ENCODE measurements at regions not wholly inside any gene's neighbourhood (a gene's known extent, or its start where the extent isn't known, plus 50 kb on each side); places are given as distances from the start of the nearest gene placed in this dataset.
"Not testable (repeated sequence)": the region's sequence is repeated elsewhere in the genome, so short reads cannot be mapped to it uniquely, and the experiment has no call there.

DNA sequence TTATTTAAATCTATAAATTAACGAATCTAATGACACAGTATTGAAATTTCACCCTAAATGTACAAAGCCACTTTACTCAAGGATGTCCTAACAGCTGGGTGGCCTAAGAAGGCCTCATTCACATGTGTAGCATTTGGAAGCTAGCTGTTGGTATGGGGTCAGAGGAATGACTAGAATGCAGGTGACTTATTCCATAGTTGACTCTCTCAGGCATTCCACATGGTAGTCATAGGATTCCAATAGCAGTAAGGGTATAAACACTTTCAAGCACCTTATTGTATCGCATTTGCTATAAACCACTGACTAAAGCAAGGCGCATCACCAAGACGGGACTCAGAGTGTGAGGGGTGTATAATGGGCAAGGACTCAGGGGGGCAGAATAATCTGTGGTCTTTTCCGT is 294.8 kb upstream of the EPHA3 start:
- no peak for DNase-seq

DNA sequence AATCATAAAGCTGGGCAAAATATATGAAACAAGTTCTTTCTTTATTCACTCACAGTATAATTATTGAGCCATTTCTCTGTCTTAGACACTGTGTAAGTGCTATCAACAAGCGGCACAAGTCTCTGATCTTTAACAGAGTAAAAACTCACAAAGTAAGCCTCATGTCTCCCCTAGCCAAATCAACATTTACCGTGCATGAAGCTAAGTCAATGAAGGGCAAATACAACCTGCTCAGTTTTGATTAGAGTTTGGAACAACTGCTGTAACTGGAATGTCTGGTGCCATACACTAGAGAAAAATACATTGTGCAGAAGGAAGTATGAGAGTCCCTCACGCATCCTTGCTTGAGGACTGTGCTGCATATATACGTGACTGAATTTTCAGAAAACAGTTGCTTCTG is 291.0 kb upstream of the EPHA3 start:
- no peak for DNase-seq

DNA sequence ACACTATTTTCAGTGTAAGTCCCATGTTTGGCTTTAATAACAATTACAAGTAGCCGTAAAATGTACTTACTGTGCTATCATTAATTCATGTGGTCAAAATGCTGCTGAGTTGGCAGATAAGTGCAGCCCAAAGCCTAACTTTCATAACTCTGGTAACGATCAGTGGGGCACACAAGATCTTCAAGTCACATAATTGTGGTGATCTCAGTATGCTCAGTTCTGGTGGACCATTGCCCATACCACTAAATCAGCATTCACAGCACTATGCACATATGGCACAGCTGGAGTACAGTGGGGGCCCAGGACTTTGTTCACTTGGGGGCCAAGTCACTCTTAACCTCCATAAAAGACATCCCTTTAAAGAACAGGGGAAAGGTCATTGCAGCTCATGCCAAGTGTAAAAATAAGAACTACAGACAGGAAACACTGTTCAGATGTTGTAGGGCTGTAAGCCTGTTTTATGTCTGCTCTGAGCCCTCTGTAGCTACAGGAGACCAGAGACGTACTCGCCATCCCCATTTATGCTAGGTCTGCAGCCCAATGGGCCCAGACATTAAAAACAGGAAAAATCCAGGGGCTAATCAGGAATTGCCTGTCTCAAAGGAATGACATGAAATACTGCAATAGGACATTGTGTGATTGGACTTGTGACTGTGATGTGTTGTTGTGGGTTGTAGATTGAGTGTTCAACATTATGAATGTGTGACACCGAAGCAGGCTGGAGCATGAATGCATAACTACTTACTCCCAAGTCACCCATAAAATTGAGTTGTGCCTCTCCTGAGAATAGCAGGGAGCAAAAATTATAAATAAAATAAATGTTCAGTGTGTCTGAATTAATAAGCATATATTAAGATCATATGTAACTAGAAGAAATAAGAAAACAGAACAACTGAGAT is 282.5 kb upstream of the EPHA3 start:
- no peak for DNase-seq

DNA sequence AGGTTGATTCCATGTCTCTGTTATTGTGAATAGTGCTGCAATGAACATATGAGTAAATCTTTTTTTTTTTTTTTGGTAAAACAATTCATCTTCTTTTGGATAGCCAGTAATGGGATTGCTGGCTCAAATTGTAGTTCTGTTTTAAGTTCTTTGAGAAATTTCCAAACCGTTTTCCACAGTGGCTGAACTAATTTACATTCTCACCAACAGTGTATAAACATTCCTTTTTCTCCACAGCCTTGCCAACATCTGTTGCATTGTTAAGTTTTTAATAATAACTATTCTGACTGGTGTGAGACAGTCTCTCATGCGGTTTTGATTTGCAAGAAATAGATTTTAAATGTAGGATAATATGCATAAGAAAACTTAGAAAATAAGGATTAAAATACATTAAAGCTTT is 279.0 kb upstream of the EPHA3 start:
- DNase-seq: no peak

DNA sequence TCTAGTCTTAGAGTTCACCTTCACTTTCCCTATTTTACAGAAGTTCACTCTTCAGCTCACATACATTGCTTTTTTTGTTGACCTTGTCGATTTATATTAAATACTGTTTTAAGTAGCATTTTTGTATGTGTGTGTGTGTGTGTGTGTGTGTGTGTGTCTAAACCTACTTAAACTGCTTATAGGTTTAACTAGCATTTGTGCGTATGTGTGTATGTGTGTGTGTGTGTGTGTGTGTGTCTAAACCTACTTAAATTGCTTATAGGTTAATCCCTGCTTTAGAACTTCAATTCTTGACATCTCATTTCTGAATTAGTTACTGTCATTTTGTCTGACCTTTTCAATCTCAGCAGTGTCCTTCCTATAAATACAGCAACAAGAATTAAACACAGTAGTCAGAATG is 254.8 kb upstream of the EPHA3 start:
- DNase-seq: no peak

DNA sequence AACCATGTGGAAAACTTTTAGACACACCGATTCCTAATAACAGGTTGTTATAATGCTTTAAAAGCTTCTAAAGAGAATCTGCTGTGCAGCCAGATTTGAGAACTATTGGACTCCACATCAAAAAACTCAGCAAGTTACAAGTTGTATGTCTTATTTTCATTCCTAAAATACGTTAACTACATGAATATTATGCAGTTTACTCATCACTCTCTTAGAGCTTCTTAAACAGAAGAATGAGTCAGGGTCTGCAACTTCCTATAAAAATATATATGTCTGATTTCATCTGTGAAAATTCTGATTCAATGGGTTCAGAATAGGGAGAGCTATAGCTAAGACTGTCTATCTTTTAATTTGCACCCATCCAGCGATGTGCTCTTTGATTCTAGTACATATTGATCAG is 244.2 kb upstream of the EPHA3 start:
- DNase-seq: no peak

DNA sequence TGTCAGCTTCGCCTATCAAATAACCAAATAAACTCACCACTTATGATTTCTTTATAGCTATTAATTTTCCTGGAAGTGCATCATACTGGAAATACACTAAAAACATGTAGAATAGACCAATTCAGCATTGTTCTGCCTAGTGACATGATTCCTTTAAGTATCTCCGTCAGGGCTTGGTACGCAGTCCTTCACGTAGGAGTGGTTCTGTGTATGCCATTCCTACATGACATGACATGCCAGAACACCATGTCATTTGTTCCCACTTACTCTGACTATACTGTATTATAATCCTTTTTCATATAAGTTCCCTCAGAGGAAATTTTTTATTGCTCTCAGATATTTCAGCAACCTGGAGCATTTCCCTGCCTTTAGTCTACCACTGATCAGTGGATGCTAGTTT is 230.7 kb upstream of the EPHA3 start:
- DNase-seq: no peak

DNA sequence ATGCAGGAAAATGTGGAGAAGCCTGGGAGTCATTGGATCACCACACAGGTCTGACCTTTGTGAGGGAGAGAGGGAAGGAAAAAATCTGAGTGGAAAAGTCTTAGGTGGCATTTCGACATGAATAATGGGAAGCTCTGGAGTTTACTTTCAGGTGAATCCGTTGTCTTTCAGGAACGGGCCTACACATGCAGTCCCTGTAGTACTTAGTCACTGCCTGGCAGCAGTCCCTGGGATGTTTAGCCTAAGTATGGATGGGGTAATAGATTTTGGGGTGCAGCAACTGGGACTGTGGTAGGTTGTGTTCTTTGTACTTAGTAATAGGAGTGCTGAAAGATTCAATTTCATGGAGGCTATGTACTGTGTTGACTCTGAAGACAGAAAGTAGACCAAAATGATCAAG is 227.5 kb upstream of the EPHA3 start:
- DNase-seq: no peak

DNA sequence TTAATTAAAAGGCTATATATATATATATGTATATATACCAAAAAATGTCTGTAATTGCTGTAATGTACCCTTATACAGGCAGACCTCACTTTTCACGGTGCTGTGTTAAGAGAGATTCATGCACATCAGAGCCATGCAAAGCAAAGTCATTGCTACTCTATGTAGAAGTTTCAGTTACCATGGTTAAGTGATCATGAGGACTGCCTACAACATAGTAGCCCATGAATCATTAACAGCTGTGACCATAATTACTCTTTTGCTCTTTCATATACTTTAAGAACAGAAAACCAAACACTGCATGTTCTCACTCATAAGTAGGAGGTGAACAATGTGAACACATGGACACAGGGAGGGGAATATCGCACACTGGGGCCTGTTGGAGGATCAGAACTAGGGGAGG is 225.3 kb upstream of the EPHA3 start:
- DNase-seq: no peak

DNA sequence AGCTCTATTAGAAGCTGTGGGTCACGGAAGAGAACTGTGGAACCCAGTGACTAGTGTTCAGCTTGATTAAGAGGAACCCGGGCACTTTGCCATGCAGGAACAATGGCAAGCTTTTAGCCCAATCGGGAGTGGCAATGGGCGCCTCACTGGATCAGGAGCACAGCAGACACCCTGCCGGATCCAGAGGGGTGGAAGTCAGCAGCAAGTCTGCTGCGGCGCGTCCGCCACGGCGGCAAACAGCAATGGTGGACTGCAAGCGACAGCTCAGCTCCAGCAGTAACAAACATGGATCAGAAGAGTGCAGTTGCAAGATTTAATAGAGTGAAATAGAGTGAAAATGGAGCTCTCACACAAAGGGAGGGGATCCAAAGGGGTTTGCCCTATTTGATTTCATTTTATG is 220.8 kb upstream of the EPHA3 start:
- DNase-seq: not testable (repeated sequence)

DNA sequence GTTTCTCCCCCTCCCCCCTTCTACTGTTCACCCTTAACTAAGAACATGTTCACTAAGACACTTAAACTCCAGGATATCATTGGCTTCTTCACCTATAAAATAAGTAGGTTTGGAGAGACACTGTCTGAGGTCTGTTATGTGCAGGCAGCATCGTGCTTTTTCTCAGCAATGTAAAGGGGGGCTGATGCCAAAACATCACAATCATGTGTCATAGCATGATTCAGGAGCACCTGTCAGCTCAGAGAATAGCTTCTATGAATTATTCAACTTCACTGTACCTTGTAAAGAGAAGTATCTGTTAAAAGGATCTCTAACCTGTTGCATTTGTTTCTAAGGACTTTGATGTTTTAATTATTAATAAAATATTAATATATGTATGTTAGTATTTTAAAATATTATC is 211.4 kb upstream of the EPHA3 start:
- DNase-seq: no peak

DNA sequence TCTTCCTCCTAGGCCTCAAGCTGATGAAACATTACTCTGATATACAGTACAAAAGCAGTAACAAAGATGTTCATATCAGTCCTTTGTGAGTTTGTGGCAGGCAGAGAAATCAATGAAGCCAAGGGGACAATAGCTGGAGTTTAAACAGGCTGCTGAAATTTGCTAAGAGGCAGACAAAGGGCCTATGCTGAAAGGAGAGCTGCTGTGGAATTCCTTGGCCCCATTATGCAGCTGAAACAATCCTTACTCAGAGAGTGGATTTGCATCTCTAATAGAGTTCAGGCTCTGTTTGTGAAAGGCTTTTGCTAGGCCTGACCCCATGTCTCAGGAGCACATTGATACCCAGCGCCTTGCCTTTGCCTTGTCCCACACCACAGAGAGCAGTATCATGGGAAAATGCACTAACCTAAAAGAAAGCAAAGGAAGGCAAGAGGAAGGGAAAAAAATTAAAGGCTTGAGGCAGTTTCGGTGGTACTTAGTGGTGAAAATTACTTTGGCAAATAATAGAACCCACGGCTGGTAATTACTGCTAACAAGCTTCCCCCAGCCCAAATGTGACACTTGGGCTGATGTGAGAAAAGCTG is 195.0 kb upstream of the EPHA3 start:
- DNase-seq: no peak

DNA sequence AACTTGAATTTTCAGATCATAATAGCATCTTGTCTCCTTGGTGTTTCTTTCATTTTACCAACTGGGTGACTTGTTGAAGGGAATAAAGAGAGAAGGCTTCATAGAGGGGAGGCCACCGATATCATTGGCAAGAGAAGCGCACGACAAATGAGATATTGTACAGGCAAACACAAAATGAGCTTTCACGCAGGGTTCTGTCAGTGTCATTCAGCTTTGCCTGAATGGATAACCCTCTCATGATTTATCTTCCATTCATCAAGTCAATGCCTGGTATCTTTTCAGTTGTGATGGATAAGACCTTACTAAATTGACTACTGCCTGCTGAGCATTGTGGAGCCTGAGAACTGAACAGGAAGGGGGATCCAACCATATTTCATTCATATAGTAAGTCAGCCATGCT is 188.6 kb upstream of the EPHA3 start:
- DNase-seq: no peak

DNA sequence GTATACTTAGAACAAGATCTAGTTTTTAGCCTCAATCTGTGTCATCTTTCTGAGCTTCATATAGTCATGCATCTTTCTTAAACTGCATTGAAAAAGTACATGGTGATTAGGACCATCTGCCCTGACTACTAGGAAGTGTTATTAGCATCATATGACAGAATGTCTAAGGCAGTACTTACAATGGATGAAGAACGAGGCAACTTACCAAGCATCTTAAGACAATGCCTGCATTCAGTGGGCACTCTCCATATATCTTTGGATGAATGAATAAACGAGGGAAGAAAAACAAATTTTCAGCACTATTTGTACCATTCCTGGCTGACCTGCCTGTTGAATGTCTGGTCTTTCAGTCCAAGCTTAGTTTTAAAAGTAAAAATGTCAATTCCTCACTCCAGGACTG is 185.4 kb upstream of the EPHA3 start:
- DNase-seq: no peak

DNA sequence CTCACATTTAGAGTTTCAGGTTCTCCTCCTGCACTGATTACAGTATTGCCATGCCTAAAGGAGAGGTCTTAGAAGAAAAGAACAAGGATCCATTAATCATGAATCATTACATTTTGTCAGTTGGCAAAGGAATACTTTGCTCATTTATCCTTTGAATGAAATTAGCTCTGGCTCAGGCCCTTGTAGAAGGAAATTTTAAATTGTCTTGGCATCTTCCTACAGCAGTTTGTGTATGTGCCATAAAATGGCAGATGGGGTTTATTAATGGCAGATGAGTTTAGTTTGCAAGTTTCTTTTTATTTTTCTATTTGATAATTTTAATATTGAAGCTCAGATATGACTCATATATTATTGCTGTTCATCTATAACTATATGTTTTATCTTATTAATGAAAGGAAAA is 181.2 kb upstream of the EPHA3 start:
- no peak for DNase-seq

DNA sequence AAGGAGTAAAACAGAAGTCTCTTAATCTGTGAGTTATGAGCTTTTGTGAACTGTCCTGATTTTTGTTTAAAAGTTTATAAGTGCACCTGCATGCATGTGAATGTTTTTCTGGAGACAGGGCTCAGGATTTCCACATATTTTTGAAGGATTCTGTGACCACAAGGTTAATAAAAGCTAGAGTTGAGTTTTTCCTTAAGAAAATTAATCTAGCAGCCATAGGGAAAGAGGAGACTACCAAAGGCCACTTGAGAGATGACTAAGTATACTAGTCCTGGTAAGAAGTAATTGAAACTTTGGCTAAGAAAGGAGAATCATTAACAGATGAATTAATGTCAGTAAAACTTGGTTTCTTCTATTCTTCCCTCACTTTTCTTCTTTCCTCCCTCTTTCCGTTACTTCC is 176.8 kb upstream of the EPHA3 start:
- no peak for DNase-seq

DNA sequence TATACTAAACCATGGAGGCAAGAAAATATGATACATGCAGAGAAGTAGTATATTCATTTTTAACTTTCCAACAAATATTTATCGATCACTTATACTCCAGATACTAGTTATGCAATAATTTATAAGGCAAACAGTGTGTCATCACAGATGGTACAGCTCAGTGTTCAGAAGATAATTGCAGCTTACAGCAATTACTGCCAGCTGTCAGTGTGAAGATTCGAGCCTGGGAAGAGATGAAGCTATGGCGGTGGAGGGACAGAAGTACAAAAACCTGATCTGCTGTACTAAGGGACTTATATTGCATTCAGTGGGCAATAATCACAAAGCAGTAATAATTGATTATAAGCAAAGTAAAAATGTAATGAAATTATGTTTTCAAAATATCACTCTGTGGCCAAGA is 170.6 kb upstream of the EPHA3 start:
- no peak for DNase-seq

DNA sequence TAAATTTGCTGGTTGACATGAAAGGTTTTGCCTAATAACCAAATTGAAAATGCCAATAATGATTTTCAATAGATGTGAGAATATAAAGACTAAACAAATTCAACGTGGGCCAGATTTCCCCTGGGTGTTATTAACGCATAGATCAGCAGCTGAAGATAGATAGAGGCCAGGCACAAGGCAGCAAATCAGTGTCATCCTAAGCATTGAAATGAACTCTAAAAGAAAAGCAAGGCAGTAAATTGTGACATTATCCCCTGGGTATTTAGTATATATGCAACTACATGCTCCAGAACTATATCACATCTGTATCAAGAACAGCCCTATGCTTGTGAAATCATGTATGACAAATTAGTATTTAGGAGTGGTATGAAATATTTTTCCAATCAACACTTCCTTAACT is 167.1 kb upstream of the EPHA3 start:
- DNase-seq: no peak

DNA sequence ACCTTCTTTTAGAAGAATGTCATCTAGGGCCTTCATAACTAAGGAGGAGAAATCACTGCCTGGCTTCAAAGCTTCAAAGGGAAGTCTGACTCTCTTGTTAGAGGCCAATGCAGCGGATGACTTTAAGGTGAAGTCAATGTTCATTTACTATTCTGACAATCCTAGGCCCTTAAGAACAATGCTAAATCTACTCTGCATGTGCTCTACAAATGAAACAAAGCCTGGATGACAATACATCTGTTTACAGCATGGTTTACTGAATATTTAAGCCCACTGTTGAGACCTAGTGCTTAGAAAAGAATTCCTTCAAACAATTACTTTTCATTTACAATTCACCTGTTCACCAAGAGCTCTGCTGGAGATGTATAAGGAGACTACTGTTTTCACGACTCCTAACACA is 160.4 kb upstream of the EPHA3 start:
- DNase-seq: no peak

DNA sequence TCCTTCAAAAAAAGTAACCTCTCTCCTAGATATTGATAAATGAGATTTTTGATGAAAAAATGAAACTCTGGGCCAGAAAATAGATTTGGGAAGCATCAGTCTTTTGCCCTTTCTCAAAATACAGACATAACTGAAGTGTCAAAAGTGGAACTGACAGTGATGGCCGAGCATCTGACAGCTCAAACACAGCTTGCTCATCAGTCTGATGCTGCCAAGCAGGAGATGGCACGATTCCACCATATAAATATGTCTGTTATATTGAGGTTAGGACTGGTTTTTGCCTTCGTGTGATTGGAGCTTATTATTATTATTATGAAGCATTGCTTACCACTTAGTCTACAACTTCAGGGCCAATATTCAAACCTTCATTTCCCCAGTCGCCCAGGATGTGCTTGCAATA is 152.6 kb upstream of the EPHA3 start:
- DNase-seq: no peak

DNA sequence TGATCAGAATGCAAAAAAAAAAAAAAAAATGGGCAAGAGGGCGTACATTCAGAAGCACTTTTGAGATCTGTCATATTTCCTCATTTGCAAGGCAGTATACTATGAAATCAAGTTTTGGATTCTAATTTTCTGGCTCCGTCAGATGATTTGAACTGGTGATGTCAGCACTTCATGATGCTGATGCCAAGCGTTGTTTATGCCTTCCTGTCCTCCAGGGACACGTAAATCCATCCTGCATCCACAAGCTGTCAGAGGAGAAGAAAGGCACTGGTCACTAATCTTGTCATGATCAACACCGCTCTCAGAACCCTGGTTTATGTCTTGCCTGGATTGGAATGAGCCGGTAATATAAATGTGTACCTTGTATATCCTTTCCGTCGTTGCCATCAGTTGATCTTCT is 152.1 kb upstream of the EPHA3 start:
- no peak for DNase-seq

DNA sequence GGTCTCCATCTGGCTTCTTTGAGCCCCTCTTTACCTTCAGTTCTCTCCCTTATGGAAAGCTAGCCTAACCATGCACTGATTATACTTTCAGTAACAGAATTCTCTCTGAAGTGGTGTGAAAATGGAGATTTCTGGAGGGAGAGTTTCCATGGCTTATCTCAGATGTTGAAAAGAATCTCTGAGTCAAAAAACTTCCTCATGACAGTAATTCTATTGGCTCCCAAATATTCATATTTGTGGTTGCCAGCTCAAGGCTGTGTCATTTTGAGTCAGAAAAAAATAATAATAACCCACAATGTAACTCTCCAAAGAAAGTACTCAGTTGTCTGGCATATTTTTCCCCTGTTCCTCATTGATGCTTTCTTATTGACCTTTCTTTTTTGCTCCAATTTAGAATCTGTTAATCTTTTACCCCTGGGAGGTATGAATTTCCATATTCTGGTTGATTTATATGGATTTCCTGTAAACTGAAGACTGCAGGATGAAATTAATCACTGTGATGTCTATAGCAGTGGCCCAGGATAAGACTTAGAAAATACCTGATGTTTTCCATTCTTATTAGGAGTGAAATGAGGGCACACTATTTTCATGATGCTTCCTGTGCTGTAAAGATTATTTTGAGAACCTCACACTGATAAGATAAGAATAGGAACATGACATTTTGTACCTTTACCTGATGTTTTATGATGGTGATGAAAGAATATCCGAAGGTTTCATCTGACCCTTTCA is 149.5 kb upstream of the EPHA3 start:
- no peak for DNase-seq

DNA sequence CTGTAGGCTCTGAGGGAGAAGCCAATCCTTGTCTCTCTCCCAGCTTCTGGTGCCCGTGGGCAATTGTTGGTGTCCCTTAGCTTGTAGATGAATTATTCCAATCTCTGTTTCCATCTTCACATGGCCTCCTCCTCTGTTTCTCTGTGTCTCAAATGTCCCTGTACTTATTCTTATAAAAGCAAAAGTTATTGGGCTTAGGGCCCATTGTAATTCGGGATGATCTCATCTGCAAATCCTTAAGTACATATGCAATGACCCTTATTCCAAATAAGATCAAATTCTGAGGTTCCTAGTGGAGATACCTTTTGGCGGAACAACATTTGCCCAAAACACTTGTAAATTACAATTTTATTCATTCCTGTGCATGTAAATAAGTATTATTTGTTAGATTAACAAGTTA is 147.4 kb upstream of the EPHA3 start:
- DNase-seq: no peak

DNA sequence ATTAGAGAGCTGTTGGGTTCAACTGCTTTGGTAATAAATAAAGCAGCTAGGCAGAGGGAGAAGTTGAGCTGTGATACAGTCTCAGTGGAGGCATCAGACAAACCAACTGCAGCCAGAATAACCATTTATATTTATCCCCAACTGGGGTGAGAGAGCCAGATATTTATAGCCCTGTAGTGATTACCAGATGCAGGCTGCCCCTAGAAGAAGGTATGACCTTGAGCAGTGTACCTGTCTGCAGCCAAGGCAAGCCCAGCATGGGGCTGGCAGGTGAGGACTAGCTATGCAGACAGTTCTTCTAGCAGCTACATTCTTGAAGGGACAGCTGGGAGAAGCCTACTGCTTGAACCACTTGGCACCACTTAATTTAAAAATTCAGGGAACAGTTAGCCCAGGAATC is 144.4 kb upstream of the EPHA3 start:
- no peak for DNase-seq

All from stimulated activated CD4-positive, alpha-beta T cell treated with anti-CD3 and anti-CD28 coated beads, Interleukin-4, amount 100 ng/mL, for 24 hours (primary cell).